ENCODE measurements at regions not wholly inside any gene's neighbourhood (a gene's known extent, or its start where the extent isn't known, plus 50 kb on each side); places are given as distances from the start of the nearest gene placed in this dataset.

DNA sequence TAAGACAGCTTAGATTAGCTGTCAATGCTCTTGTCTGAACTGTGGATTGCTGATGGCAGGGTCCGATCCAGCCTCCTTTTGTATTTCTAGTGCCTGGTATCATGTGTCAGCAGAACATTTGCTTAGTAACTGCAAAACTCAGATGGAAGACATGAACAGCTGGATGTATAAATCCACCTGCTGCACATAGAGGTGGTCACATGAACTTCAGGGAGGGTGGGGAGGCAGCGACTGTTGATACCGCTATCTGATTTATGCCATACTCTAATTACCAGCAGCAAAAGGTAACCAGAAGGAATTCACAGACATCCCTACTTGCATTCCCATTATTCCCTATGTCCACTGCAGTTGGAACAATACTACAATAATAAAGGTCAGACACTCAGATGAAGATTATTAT lies 1036.5 kb downstream of the NLGN4Y start:
- no peak overlapping the region for H3K4me3 Mint-ChIP-seq
- H3K4me3 ChIP-seq (ENCODE audit: low read depth, low read length): no peak overlapping the region
- no peak overlapping the region for H3K27ac Mint-ChIP-seq
- ATAC-seq (ENCODE audit: low read depth in 2 of 2): no peak
- no peaks in the 10 kb centered on the region for H3K36me3 ChIP-seq (ENCODE audit: control insufficient read depth, insufficient read depth, low read length)
- no peaks in the 10 kb centered on the region for H3K27me3 Mint-ChIP-seq
- no peaks in the 10 kb centered on the region for H3K27me3 ChIP-seq (ENCODE audit: control insufficient read depth, insufficient read depth, low read length)
- H3K27ac ChIP-seq (ENCODE audit: insufficient read depth, low read length, poor library complexity, severe bottlenecking): no peak overlapping the region
- H3K9me3 ChIP-seq (ENCODE audit: control insufficient read depth in 2 of 2, low read length in 2 of 2): no peaks in the 10 kb centered on the region
- no peaks in the 10 kb centered on the region for H3K4me1 Mint-ChIP-seq
- no peaks in the 10 kb centered on the region for H3K4me1 ChIP-seq (ENCODE audit: control insufficient read depth, insufficient read depth, low read length, poor library complexity, severe bottlenecking)
- H3K9me3 Mint-ChIP-seq: peaks cover 0 to 2% (median 0%) of the 10 kb centered on the region in 7 donors
- DNase-seq: no peak
- H3K36me3 Mint-ChIP-seq: no peaks in the 10 kb centered on the region

DNA sequence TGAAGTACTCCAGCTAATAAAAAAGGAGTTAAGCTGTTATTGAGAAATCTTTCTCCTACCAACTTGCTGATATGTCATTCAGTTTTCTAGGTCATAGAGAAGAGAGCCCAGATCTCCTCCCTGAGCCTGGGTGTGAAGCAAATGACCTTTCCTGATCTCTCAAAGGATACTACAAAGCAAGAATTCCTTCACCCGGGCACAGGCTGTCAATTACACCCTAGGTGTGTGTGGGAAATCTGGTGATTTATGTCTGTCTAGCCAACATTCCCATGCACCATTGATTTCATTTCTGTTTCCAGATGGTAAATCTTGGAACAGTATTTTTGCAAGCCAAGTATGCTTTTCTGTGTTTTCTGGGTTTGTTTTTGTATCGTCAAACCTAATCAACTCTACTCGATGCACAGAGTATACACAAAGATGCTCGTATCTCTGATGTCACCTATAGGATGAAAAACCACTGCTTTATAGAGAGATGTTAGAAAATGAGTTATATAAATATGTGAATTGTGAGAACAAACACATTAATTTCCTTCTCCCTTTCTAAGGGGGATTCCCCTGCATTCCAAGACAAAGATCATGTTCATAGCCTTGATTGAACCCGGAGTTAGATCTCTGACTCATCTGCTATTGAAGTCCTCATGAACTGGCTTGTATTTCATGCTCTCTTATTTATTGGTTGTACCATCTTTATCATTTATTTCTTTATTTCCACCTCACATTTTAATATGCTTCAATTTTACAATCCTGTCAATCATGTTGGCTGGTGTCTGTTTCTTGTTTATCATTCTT lies 1037.4 kb downstream of the NLGN4Y start:
- no peaks in the 10 kb centered on the region for H3K4me1 ChIP-seq (ENCODE audit: control insufficient read depth, insufficient read depth, low read length, poor library complexity, severe bottlenecking)
- H3K27me3 ChIP-seq (ENCODE audit: control insufficient read depth, insufficient read depth, low read length): no peaks in the 10 kb centered on the region
- no peak overlapping the region for H3K27ac ChIP-seq (ENCODE audit: insufficient read depth, low read length, poor library complexity, severe bottlenecking)
- Mint-ChIP-seq H3K27ac (no peak overlapping the region), H3K36me3 (no peaks in the 10 kb centered on the region), H3K4me1 (no peaks in the 10 kb centered on the region), H3K9me3 (peaks cover 0 to 2% (median 0%) of the 10 kb centered on the region in 7 donors), H3K4me3 (no peak overlapping the region), H3K27me3 (no peaks in the 10 kb centered on the region)
- no peaks in the 10 kb centered on the region for H3K36me3 ChIP-seq (ENCODE audit: control insufficient read depth, insufficient read depth, low read length)
- H3K4me3 ChIP-seq (ENCODE audit: low read depth, low read length): no peak overlapping the region
- DNase-seq (no peak), ATAC-seq (ENCODE audit: low read depth in 2 of 2) (no peak)
- no peaks in the 10 kb centered on the region for H3K9me3 ChIP-seq (ENCODE audit: control insufficient read depth in 2 of 2, low read length in 2 of 2)

DNA sequence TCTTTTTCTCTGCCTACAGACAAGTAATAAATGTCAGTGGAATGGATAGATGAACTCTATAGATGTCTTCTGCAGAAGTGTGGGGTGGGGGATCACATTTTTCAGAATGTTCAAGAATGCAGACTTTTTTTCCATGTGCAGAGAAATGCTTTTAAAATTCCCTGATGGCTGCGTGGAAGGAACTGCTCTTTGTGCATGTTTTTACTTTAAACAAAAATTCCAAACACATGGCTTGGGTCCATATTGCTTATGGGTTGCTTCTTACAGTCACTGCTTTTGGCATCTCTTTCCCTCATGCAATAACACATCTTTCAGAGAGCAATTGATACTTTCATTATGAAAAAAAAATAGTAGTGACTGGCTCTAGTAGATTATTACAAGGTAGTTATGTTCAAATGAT lies 1053.6 kb downstream of the NLGN4Y start:
- no peaks in the 10 kb centered on the region for H3K4me1 Mint-ChIP-seq
- H3K9me3 Mint-ChIP-seq: no peaks in the 10 kb centered on the region
- no peak overlapping the region for H3K4me3 ChIP-seq (ENCODE audit: low read depth, low read length)
- no peak for ATAC-seq (ENCODE audit: low read depth in 2 of 2)
- H3K9me3 ChIP-seq (ENCODE audit: control insufficient read depth in 2 of 2, low read length in 2 of 2): no peaks in the 10 kb centered on the region
- H3K27ac ChIP-seq (ENCODE audit: insufficient read depth, low read length, poor library complexity, severe bottlenecking): no peak overlapping the region
- H3K36me3 Mint-ChIP-seq: no peaks in the 10 kb centered on the region
- no peak for DNase-seq
- no peak overlapping the region for H3K4me3 Mint-ChIP-seq
- no peaks in the 10 kb centered on the region for H3K4me1 ChIP-seq (ENCODE audit: control insufficient read depth, insufficient read depth, low read length, poor library complexity, severe bottlenecking)
- H3K27me3 ChIP-seq (ENCODE audit: control insufficient read depth, insufficient read depth, low read length): no peaks in the 10 kb centered on the region
- H3K27me3 Mint-ChIP-seq: no peaks in the 10 kb centered on the region
- H3K27ac Mint-ChIP-seq: no peak overlapping the region
- H3K36me3 ChIP-seq (ENCODE audit: control insufficient read depth, insufficient read depth, low read length): no peaks in the 10 kb centered on the region

DNA sequence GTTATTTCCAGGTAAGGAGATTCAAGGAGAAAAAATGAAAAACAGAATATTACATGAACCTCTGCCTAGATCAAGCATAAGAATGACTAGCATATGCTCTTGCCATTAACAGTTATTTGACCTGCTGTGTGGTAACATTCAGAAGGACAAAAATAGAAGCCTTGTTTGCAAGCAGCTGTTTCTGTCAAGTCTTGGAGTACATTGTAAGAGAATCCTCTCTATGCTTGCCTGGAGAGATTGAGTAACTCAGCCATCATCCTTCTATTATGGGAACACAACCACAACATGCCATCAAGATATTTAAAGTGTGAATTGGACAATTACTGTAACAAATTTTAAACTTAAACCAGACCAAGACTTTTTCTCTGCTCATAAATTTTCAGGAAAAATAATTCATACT lies 1054.4 kb downstream of the NLGN4Y start:
- no peaks in the 10 kb centered on the region for H3K27me3 ChIP-seq (ENCODE audit: control insufficient read depth, insufficient read depth, low read length)
- no peak overlapping the region for H3K4me3 ChIP-seq (ENCODE audit: low read depth, low read length)
- H3K4me1 ChIP-seq (ENCODE audit: control insufficient read depth, insufficient read depth, low read length, poor library complexity, severe bottlenecking): no peaks in the 10 kb centered on the region
- H3K27ac ChIP-seq (ENCODE audit: insufficient read depth, low read length, poor library complexity, severe bottlenecking): no peak overlapping the region
- H3K4me1 Mint-ChIP-seq: no peaks in the 10 kb centered on the region
- H3K27ac Mint-ChIP-seq: no peak overlapping the region
- no peaks in the 10 kb centered on the region for H3K9me3 Mint-ChIP-seq
- H3K36me3 Mint-ChIP-seq: no peaks in the 10 kb centered on the region
- no peak for DNase-seq
- H3K9me3 ChIP-seq (ENCODE audit: control insufficient read depth in 2 of 2, low read length in 2 of 2): no peaks in the 10 kb centered on the region
- no peak for ATAC-seq (ENCODE audit: low read depth in 2 of 2)
- no peaks in the 10 kb centered on the region for H3K27me3 Mint-ChIP-seq
- no peak overlapping the region for H3K4me3 Mint-ChIP-seq
- H3K36me3 ChIP-seq (ENCODE audit: control insufficient read depth, insufficient read depth, low read length): no peaks in the 10 kb centered on the region

DNA sequence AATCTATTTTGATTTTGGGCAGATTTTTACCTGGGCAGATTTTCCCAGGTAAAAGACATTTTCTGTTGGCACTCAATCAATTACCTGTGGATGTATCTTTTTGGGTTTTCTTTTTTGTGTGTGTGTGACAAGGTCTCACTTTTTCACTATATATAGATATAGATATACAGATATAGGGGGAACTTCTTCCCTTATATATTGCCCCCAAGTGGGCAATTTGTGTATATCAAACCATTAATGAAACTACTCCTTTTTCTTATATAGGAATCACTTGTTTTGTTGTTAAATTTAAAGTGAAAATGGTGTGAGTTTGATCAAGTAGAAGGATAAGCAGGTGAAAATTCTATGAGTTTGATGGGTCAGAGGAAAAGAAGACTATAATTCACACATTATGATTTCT lies 1054.9 kb downstream of the NLGN4Y start:
- no peaks in the 10 kb centered on the region for H3K36me3 ChIP-seq (ENCODE audit: control insufficient read depth, insufficient read depth, low read length)
- no peaks in the 10 kb centered on the region for H3K27me3 ChIP-seq (ENCODE audit: control insufficient read depth, insufficient read depth, low read length)
- H3K4me3 ChIP-seq (ENCODE audit: low read depth, low read length): no peak overlapping the region
- DNase-seq (no peak), ATAC-seq (ENCODE audit: low read depth in 2 of 2) (no peak)
- no peaks in the 10 kb centered on the region for H3K9me3 Mint-ChIP-seq
- H3K4me3 Mint-ChIP-seq: no peak overlapping the region
- no peaks in the 10 kb centered on the region for H3K36me3 Mint-ChIP-seq
- no peak overlapping the region for H3K27ac ChIP-seq (ENCODE audit: insufficient read depth, low read length, poor library complexity, severe bottlenecking)
- H3K9me3 ChIP-seq (ENCODE audit: control insufficient read depth in 2 of 2, low read length in 2 of 2): no peaks in the 10 kb centered on the region
- no peak overlapping the region for H3K27ac Mint-ChIP-seq
- H3K4me1 Mint-ChIP-seq: no peaks in the 10 kb centered on the region
- no peaks in the 10 kb centered on the region for H3K27me3 Mint-ChIP-seq
- no peaks in the 10 kb centered on the region for H3K4me1 ChIP-seq (ENCODE audit: control insufficient read depth, insufficient read depth, low read length, poor library complexity, severe bottlenecking)

DNA sequence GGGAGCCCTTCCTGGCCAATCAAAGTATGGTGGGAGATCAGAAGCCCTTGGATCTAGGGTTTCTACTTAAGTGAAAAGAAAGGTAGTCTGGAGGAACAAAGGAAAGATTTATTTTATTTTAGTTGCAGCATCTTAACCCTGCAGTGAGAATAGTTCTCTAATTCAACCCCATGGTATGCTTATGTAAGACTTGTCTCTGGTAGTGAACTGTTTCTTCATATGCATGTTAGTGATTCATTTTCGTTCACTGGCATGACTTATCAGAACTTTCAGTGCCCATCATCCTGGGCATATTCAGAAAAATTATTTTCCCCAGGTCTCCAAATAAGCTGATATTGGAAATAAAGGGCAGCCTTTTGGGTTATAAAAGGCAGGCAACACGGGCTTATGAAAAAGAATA lies 1058.8 kb downstream of the NLGN4Y start:
- Mint-ChIP-seq H3K36me3 (no peaks in the 10 kb centered on the region), H3K27ac (no peak overlapping the region), H3K9me3 (no peaks in the 10 kb centered on the region), H3K27me3 (no peaks in the 10 kb centered on the region), H3K4me3 (no peak overlapping the region), H3K4me1 (no peaks in the 10 kb centered on the region)
- no peak for DNase-seq
- no peak for ATAC-seq (ENCODE audit: low read depth in 2 of 2)
- Histone ChIP-seq H3K9me3 (ENCODE audit: control insufficient read depth in 2 of 2, low read length in 2 of 2) (no peaks in the 10 kb centered on the region), H3K4me3 (ENCODE audit: low read depth, low read length) (no peak overlapping the region), H3K27ac (ENCODE audit: insufficient read depth, low read length, poor library complexity, severe bottlenecking) (no peak overlapping the region), H3K4me1 (ENCODE audit: control insufficient read depth, insufficient read depth, low read length, poor library complexity, severe bottlenecking) (no peaks in the 10 kb centered on the region), H3K36me3 (ENCODE audit: control insufficient read depth, insufficient read depth, low read length) (no peaks in the 10 kb centered on the region), H3K27me3 (ENCODE audit: control insufficient read depth, insufficient read depth, low read length) (no peaks in the 10 kb centered on the region)

DNA sequence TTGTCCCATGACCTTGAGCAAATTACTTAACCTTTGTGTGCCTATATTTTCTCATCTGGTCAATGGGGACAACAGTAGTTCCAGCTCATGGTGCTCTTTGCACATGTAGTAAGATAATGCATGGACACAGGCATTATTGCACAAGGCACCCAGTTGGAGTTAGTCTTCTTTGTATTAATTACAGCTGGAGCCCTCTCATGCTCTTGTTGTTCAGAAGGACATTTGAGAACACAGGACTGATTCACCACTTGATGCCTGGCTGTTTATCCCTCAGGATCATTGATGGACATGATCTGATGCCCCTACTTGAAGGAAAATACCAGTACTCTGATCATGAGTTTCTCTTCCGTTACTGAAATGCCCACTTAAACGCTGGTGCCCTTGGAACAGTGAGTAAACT lies 1068.6 kb downstream of the NLGN4Y start:
- no peak overlapping the region for H3K4me3 Mint-ChIP-seq
- H3K27ac Mint-ChIP-seq: no peak overlapping the region
- no peaks in the 10 kb centered on the region for H3K36me3 ChIP-seq (ENCODE audit: control insufficient read depth, insufficient read depth, low read length)
- no peak for DNase-seq
- no peaks in the 10 kb centered on the region for H3K9me3 Mint-ChIP-seq
- H3K4me1 ChIP-seq (ENCODE audit: control insufficient read depth, insufficient read depth, low read length, poor library complexity, severe bottlenecking): no peaks in the 10 kb centered on the region
- no peaks in the 10 kb centered on the region for H3K27me3 ChIP-seq (ENCODE audit: control insufficient read depth, insufficient read depth, low read length)
- H3K36me3 Mint-ChIP-seq: no peaks in the 10 kb centered on the region
- no peak overlapping the region for H3K27ac ChIP-seq (ENCODE audit: insufficient read depth, low read length, poor library complexity, severe bottlenecking)
- H3K9me3 ChIP-seq (ENCODE audit: control insufficient read depth in 2 of 2, low read length in 2 of 2): no peaks in the 10 kb centered on the region
- H3K27me3 Mint-ChIP-seq: no peaks in the 10 kb centered on the region
- no peaks in the 10 kb centered on the region for H3K4me1 Mint-ChIP-seq
- H3K4me3 ChIP-seq (ENCODE audit: low read depth, low read length): no peak overlapping the region
- ATAC-seq (ENCODE audit: low read depth in 2 of 2): no peak

DNA sequence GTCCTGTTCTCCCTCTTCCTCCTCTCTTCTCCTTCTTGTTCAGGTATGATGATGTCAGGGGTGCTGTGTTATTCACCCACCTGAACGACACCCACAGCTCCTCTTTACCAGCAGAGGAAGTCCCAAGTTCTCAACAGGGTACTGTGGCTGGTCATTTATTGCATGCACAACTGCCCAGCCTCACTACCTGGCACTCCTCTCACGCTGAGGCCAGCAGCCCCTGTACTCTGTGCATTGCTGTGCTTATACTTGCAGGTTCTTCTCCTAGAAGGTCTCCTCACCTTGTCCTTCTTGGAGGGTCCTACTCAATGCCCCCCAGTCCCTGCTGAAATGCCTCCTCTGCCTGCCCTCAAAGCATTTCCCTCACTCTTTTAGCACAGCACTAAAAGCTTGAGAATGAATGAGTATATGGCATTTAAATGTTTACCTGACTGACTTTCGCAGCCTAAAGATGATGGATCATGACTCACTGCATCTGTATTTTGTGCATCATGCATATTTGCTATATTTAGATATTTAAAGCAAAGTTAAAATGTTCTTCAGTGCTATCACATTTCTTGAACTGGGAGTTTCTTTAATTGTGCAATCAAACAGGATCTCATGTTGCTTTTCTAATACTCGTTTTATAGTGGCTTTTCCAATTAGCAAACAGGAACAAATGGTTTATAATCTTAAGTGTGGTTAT lies 1069.3 kb downstream of the NLGN4Y start:
- Mint-ChIP-seq H3K9me3 (no peaks in the 10 kb centered on the region), H3K36me3 (no peaks in the 10 kb centered on the region), H3K27ac (no peak overlapping the region), H3K4me1 (no peaks in the 10 kb centered on the region), H3K4me3 (no peak overlapping the region), H3K27me3 (no peaks in the 10 kb centered on the region)
- no peak overlapping the region for H3K4me3 ChIP-seq (ENCODE audit: low read depth, low read length)
- H3K9me3 ChIP-seq (ENCODE audit: control insufficient read depth in 2 of 2, low read length in 2 of 2): no peaks in the 10 kb centered on the region
- no peak overlapping the region for H3K27ac ChIP-seq (ENCODE audit: insufficient read depth, low read length, poor library complexity, severe bottlenecking)
- H3K36me3 ChIP-seq (ENCODE audit: control insufficient read depth, insufficient read depth, low read length): no peaks in the 10 kb centered on the region
- no peaks in the 10 kb centered on the region for H3K4me1 ChIP-seq (ENCODE audit: control insufficient read depth, insufficient read depth, low read length, poor library complexity, severe bottlenecking)
- DNase-seq (no peak), ATAC-seq (ENCODE audit: low read depth in 2 of 2) (no peak)
- no peaks in the 10 kb centered on the region for H3K27me3 ChIP-seq (ENCODE audit: control insufficient read depth, insufficient read depth, low read length)
